ENCODE measurements at regions not wholly inside any gene's neighbourhood (a gene's known extent, or its start where the extent isn't known, plus 50 kb on each side); places are given as distances from the start of the nearest gene placed in this dataset.

GRCh38 chr1:11373895-11374747 lies 101.1 kb downstream of the UBIAD1 start:
- no peak for TF ChIP-seq SPI1 (IDR thresholded peaks at IDR 0.05; ENCODE audit: borderline replicate concordance, low read depth)
- no peak for TF ChIP-seq CTCF (IDR thresholded peaks at IDR 0.05; ENCODE audit: insufficient read depth, low read length)
- TF ChIP-seq REST (IDR thresholded peaks at IDR 0.05; ENCODE audit: insufficient replicate concordance, low read depth): no peak

Measured in HL-60 (cell line).